ENCODE measurements at regions not wholly inside any gene's neighbourhood (a gene's known extent, or its start where the extent isn't known, plus 50 kb on each side); places are given as distances from the start of the nearest gene placed in this dataset.

DNA sequence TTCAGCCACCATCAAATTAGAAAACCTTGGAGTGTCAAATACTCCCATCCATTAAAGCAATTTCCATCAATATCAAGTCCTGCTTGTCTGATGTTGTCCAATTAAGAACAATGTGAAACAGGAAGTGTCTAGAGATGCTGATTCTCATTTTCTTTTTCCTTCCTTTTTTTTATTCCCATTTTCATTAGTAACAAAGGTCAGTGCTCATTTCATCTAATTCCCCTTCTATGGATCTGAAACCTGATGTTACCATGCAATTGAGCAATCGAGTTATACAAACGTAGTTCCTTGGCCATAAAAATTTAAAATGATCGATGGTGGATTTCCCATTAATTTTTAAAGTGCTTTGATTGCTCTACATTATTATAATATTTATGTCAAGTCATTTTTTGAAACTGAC, 330.6 kb upstream of the ZC3H12C start:
- TF ChIP-seq, protein P1, sequence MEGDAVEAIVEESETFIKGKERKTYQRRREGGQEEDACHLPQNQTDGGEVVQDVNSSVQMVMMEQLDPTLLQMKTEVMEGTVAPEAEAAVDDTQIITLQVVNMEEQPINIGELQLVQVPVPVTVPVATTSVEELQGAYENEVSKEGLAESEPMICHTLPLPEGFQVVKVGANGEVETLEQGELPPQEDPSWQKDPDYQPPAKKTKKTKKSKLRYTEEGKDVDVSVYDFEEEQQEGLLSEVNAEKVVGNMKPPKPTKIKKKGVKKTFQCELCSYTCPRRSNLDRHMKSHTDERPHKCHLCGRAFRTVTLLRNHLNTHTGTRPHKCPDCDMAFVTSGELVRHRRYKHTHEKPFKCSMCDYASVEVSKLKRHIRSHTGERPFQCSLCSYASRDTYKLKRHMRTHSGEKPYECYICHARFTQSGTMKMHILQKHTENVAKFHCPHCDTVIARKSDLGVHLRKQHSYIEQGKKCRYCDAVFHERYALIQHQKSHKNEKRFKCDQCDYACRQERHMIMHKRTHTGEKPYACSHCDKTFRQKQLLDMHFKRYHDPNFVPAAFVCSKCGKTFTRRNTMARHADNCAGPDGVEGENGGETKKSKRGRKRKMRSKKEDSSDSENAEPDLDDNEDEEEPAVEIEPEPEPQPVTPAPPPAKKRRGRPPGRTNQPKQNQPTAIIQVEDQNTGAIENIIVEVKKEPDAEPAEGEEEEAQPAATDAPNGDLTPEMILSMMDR (IDR thresholded peaks at IDR 0.05; ENCODE audit: poor library complexity) = no peak
- TF ChIP-seq EZH2phosphoT487 (IDR thresholded peaks at IDR 0.05; ENCODE audit: low read depth, severe bottlenecking, unreplicated experiment) = no peak
